ENCODE measurements at regions not wholly inside any gene's neighbourhood (a gene's known extent, or its start where the extent isn't known, plus 50 kb on each side); places are given as distances from the start of the nearest gene placed in this dataset.

GRCh38 chr12:93094988-93095737 lies 166.1 kb upstream of the EEA1 start:
- Histone ChIP-seq H3K4me3 (ENCODE audit: low read depth, low read length) (no peak overlapping the region), H3K36me3 (ENCODE audit: control insufficient read depth, insufficient read depth, low read length) (no peaks in the 10 kb centered on the region), H3K79me2 (no peaks in the 10 kb centered on the region), H3K9ac (no peak overlapping the region), H3K4me2 (ENCODE audit: low read length) (no peak overlapping the region), H3K27ac (no peak overlapping the region), H2AFZ (no peak overlapping the region), H3K9me3 (ENCODE audit: control insufficient read depth, low read length) (no peaks in the 10 kb centered on the region), H3K4me1 (peaks cover 7% of the 10 kb centered on the region), H3K27me3 (ENCODE audit: control insufficient read depth, insufficient read depth, low read length) (no peaks in the 10 kb centered on the region)
- no peak for TF ChIP-seq CTCF (IDR thresholded peaks at IDR 0.05)

GRCh38 chr12:93097417-93097816 lies 168.3 kb upstream of the EEA1 start:
- no peak overlapping the region for H3K27ac ChIP-seq
- H3K79me2 ChIP-seq, result no peaks in the 10 kb centered on the region
- H3K36me3 ChIP-seq (ENCODE audit: control insufficient read depth, insufficient read depth, low read length), result no peaks in the 10 kb centered on the region
- peaks cover 15% of the 10 kb centered on the region for H3K4me1 ChIP-seq
- no peak overlapping the region for H2AFZ ChIP-seq
- no peaks in the 10 kb centered on the region for H3K9me3 ChIP-seq (ENCODE audit: control insufficient read depth, low read length)
- TF ChIP-seq CTCF (IDR thresholded peaks at IDR 0.05), result no peak
- no peak overlapping the region for H3K4me2 ChIP-seq (ENCODE audit: low read length)
- no peaks in the 10 kb centered on the region for H3K27me3 ChIP-seq (ENCODE audit: control insufficient read depth, insufficient read depth, low read length)
- H3K4me3 ChIP-seq (ENCODE audit: low read depth, low read length), result no peak overlapping the region
- no peak overlapping the region for H3K9ac ChIP-seq

- H3K4me2 ChIP-seq (ENCODE audit: low read length), result no peak overlapping the region
- peaks cover 15% of the 10 kb centered on the region for H3K4me1 ChIP-seq
- no peaks in the 10 kb centered on the region for H3K36me3 ChIP-seq (ENCODE audit: control insufficient read depth, insufficient read depth, low read length)
- no peak overlapping the region for H2AFZ ChIP-seq
- H3K79me2 ChIP-seq, result no peaks in the 10 kb centered on the region
- no peak overlapping the region for H3K27ac ChIP-seq
- H3K9me3 ChIP-seq (ENCODE audit: control insufficient read depth, low read length), result no peaks in the 10 kb centered on the region
- no peak overlapping the region for H3K4me3 ChIP-seq (ENCODE audit: low read depth, low read length)
- no peaks in the 10 kb centered on the region for H3K27me3 ChIP-seq (ENCODE audit: control insufficient read depth, insufficient read depth, low read length)
- no peak overlapping the region for H3K9ac ChIP-seq
- peak; percentile 39 for TF ChIP-seq CTCF (IDR thresholded peaks at IDR 0.05)
Measured at GRCh38 chr12:93098077-93098476, 169.0 kb upstream of the EEA1 start.

- H3K36me3 ChIP-seq (ENCODE audit: control insufficient read depth, insufficient read depth, low read length), result no peaks in the 10 kb centered on the region
- no peak overlapping the region for H3K9ac ChIP-seq
- H3K4me3 ChIP-seq (ENCODE audit: low read depth, low read length), result no peak overlapping the region
- H3K27ac ChIP-seq, result no peak overlapping the region
- H3K27me3 ChIP-seq (ENCODE audit: control insufficient read depth, insufficient read depth, low read length), result no peaks in the 10 kb centered on the region
- peaks cover 15% of the 10 kb centered on the region for H3K4me1 ChIP-seq
- peak overlapping the region; percentile 65 for H2AFZ ChIP-seq
- TF ChIP-seq CTCF (IDR thresholded peaks at IDR 0.05), result no peak
- H3K79me2 ChIP-seq, result no peaks in the 10 kb centered on the region
- no peak overlapping the region for H3K4me2 ChIP-seq (ENCODE audit: low read length)
- H3K9me3 ChIP-seq (ENCODE audit: control insufficient read depth, low read length), result no peaks in the 10 kb centered on the region
Measured at GRCh38 chr12:93099792-93100191, 170.7 kb upstream of the EEA1 start.

GRCh38 chr12:93100610-93101009 lies 171.5 kb upstream of the EEA1 start:
- no peak for TF ChIP-seq CTCF (IDR thresholded peaks at IDR 0.05)
- Histone ChIP-seq H3K79me2 (no peaks in the 10 kb centered on the region), H3K9ac (no peak overlapping the region), H2AFZ (peak overlapping the region; percentile 65), H3K27me3 (ENCODE audit: control insufficient read depth, insufficient read depth, low read length) (no peaks in the 10 kb centered on the region), H3K36me3 (ENCODE audit: control insufficient read depth, insufficient read depth, low read length) (no peaks in the 10 kb centered on the region), H3K27ac (no peak overlapping the region), H3K4me3 (ENCODE audit: low read depth, low read length) (no peak overlapping the region), H3K4me1 (peaks cover 15% of the 10 kb centered on the region), H3K4me2 (ENCODE audit: low read length) (no peak overlapping the region), H3K9me3 (ENCODE audit: control insufficient read depth, low read length) (no peaks in the 10 kb centered on the region)
